ENCODE measurements at regions not wholly inside any gene's neighbourhood (a gene's known extent, or its start where the extent isn't known, plus 50 kb on each side); places are given as distances from the start of the nearest gene placed in this dataset.

GRCh38 chr16:86834451-86835035 lies 256.2 kb downstream of the FOXL1 start:
- peak; percentile 40 for TF ChIP-seq CTCF (conservative IDR thresholded peaks at IDR 0.05; ENCODE audit: low read depth, low read length)
- no peak for TF ChIP-seq EZH2 (IDR thresholded peaks at IDR 0.05; ENCODE audit: borderline replicate concordance, low read depth, low read length, poor library complexity, severe bottlenecking)
